OCI-LY7 (cell line): ENCODE measurements at regions not wholly inside any gene's neighbourhood (a gene's known extent, or its start where the extent isn't known, plus 50 kb on each side); places are given as distances from the start of the nearest gene placed in this dataset.

ENCODE experiments used
- BruUV-seq: library from RNA; stranded (reverse); fragments of 400-500 nt; replicated peaks from 2 replicates; lab custom pipeline; 2021; lab: Mats Ljungman, UMichigan
- CTCF ChIA-PET: fragments of 300-600 bp; sonication (Branson Sonifier 250); formaldehyde crosslinking; loops from one replicate; lab custom pipeline; 2022; ENCODE audit warnings: antibody characterized with exemption; ENCODE audit not compliant: unreplicated experiment; lab: Charles Lee
- POLR2A ChIA-PET: fragments of 300-600 bp; sonication (Branson Sonifier 250); formaldehyde crosslinking; loops from one replicate; lab custom pipeline; 2022; ENCODE audit warnings: antibody characterized with exemption; lab: Charles Lee
- DNase-seq: peaks from one replicate; pipeline ENCODE4 v3.0.0-alpha.2; 2015; ENCODE audit warnings: low spot score
- H2AFZ ChIP-seq: fragments of 200-600 bp; sonication (generic), shearing (Covaris generic); 2 replicates; pipeline ENCODE4 v1.6.1; 2014; ENCODE audit warnings: mild to moderate bottlenecking, antibody characterized with exemption, low read length, moderate library complexity
- H3K27ac ChIP-seq: fragments of 200-600 bp; sonication (generic); 2 replicates; pipeline ENCODE4 v1.5.1; 2014; ENCODE audit warnings: mixed run types, low read depth, mild to moderate bottlenecking, moderate library complexity, low read length, inconsistent platforms; ENCODE audit not compliant: poor library complexity, severe bottlenecking
- H3K36me3 ChIP-seq: fragments of 200-600 bp; sonication (generic); 2 replicates; pipeline ENCODE4 v1.6.1; 2014; ENCODE audit warnings: mild to moderate bottlenecking, antibody characterized with exemption, low read length, moderate library complexity, mixed read lengths; ENCODE audit not compliant: insufficient read depth
- H3K4me1 ChIP-seq: fragments of 200-600 bp; sonication (generic); 2 replicates; pipeline ENCODE4 v1.5.1; 2014; ENCODE audit warnings: mild to moderate bottlenecking, low read length; ENCODE audit not compliant: insufficient read depth, poor library complexity, severe bottlenecking
- H3K4me2 ChIP-seq: fragments of 200-600 bp; sonication (generic); 2 replicates; pipeline ENCODE4 v1.6.1; 2014; ENCODE audit warnings: mild to moderate bottlenecking, low read length
- H3K4me3 ChIP-seq: fragments of 200-600 bp; sonication (generic); 2 replicates; pipeline ENCODE4 v1.5.1; 2014; ENCODE audit warnings: mild to moderate bottlenecking, low read depth, low read length; ENCODE audit not compliant: poor library complexity, severe bottlenecking
- H3K79me2 ChIP-seq: fragments of 200-600 bp; sonication (generic); 2 replicates; pipeline ENCODE4 v1.6.1; 2016; ENCODE audit warnings: low read depth, mild to moderate bottlenecking, low read length, moderate library complexity, mixed read lengths; ENCODE audit not compliant: insufficient read depth
- H3K9me2 ChIP-seq: fragments of 200-600 bp; sonication (generic); 2 replicates; pipeline ENCODE4 v1.6.1; 2016; ENCODE audit warnings: mild to moderate bottlenecking, low read length, mixed read lengths; ENCODE audit not compliant: insufficient read depth
- H3K9me3 ChIP-seq: fragments of 200-600 bp; sonication (generic); 2 replicates; pipeline ENCODE4 v1.6.1; 2014; ENCODE audit warnings: mild to moderate bottlenecking, mixed run types, low read length, mixed read lengths
- H4K20me1 ChIP-seq: fragments of 200-600 bp; sonication (generic); 2 replicates; pipeline ENCODE4 v1.6.1; 2014; ENCODE audit warnings: mild to moderate bottlenecking, antibody characterized with exemption, low read length, moderate library complexity, mixed read lengths; ENCODE audit not compliant: insufficient read depth
- EZH2phosphoT487 ChIP-seq: fragments of 200-600 bp; sonication (generic); IDR thresholded peaks from 2 replicates; pipeline ENCODE4 v1.6.1; 2018; ENCODE audit warnings: low read depth, borderline replicate concordance, mild to moderate bottlenecking, mixed run types, antibody characterized with exemption, low read length, moderate library complexity, mixed read lengths
- intact Hi-C: fragments of 100-400 bp; cut with micrococcal nuclease; formaldehyde crosslinking; loops from one replicate; pipeline ENCODE4 v1.10.0; 2022; ENCODE audit not compliant: unreplicated experiment
- TF ChIP-seq, protein P1 (sequence below): fragments of 200-600 bp; sonication (generic); conservative IDR thresholded peaks from 2 replicates; pipeline ENCODE4 v1.5.1; 2014; ENCODE audit warnings: mild to moderate bottlenecking, antibody characterized with exemption, low read length, moderate library complexity, mixed read lengths

DNA sequence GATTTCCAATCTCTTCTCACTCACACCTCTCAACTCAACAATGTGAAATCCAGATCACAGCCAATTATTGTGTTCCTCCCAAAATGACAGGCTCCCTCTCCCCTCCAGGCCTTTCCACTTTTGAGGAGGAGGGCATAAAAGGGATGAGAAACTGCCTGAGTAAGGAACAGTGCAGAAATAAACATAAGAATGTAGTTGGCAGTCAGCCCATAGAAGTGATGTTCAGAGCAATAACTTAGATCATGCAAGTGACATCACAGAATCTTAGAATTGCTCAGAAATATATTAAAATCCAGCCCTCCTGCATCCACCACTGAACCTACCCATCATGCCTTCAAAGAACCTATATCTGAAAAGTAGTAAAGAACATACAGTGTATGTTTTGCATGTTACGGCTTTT, 299.4 kb upstream of the GADL1 start:
- no peaks in the 10 kb centered on the region for H3K4me1 ChIP-seq
- no peak for TF ChIP-seq EZH2phosphoT487
- TF ChIP-seq, protein P1, sequence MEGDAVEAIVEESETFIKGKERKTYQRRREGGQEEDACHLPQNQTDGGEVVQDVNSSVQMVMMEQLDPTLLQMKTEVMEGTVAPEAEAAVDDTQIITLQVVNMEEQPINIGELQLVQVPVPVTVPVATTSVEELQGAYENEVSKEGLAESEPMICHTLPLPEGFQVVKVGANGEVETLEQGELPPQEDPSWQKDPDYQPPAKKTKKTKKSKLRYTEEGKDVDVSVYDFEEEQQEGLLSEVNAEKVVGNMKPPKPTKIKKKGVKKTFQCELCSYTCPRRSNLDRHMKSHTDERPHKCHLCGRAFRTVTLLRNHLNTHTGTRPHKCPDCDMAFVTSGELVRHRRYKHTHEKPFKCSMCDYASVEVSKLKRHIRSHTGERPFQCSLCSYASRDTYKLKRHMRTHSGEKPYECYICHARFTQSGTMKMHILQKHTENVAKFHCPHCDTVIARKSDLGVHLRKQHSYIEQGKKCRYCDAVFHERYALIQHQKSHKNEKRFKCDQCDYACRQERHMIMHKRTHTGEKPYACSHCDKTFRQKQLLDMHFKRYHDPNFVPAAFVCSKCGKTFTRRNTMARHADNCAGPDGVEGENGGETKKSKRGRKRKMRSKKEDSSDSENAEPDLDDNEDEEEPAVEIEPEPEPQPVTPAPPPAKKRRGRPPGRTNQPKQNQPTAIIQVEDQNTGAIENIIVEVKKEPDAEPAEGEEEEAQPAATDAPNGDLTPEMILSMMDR = no peak
- H2AFZ ChIP-seq = no peak overlapping the region
- no peaks in the 10 kb centered on the region for H3K9me3 ChIP-seq
- no peaks in the 10 kb centered on the region for H4K20me1 ChIP-seq
- BruUV-seq = no TSS peak
- intact Hi-C loops = no loop called here
- POLR2A ChIA-PET = interaction anchor here (1.4 kb wide), 1 partner anchor 9 kb away, joined by 5 read pairs; no protein-coding TSS in a partner anchor
- H3K9me2 ChIP-seq = no peaks in the 10 kb centered on the region
- no peak for DNase-seq
- CTCF ChIA-PET = no interaction called here
- no peak overlapping the region for H3K27ac ChIP-seq
- no peak overlapping the region for H3K4me3 ChIP-seq
- no peaks in the 10 kb centered on the region for H3K36me3 ChIP-seq
- no peak overlapping the region for H3K4me2 ChIP-seq
- no peaks in the 10 kb centered on the region for H3K79me2 ChIP-seq

DNA sequence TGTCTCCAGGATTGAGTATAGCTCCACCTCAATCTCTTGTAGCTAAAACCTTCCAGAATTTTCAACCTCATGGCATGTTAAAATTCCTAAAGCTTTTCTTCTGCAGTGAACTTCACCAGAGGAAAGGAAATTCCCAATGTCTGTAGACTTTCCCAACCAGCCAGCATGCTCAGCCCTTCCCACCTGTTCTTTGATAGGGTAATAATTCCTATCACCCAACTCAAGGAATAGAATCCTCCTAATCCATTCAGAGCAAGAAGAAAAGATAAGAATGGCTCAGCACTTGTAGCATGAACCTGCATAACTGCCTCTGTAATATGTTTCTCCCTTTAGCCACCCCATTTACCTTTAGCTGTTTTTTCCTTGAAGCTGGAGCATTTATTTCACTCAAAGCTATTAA, 301.8 kb upstream of the GADL1 start:
- POLR2A ChIA-PET = interaction anchor here (0.8 kb wide), 1 partner anchor 11 kb away, joined by 3 read pairs; no protein-coding TSS in a partner anchor

DNA sequence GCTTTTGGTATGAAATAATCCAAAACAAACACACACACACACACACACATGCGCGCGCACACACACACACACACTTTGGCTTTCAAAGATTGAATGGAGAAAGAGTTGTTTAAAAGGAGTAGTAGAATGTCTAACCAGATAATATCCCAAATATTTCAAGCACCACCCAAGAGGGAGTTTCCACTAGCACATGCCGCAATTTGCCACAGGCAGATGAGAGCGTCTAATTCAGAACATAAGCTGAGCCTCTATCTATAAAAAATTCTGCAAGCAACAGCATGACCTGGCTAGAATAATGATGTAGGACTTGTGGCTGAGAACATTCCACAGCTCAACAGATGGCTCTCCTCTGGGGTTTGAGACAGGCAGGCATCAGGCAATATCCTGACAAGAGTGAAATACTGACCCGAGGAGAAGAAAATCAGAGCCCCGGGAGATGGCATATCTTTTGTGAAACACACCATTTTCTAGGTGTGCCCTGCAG, 302.5 kb upstream of the GADL1 start:
- Histone ChIP-seq H4K20me1 (no peaks in the 10 kb centered on the region), H3K4me1 (no peaks in the 10 kb centered on the region), H3K4me3 (no peak overlapping the region), H3K79me2 (no peaks in the 10 kb centered on the region), H2AFZ (no peak overlapping the region), H3K4me2 (no peak overlapping the region), H3K9me2 (no peaks in the 10 kb centered on the region), H3K36me3 (no peaks in the 10 kb centered on the region), H3K9me3 (no peaks in the 10 kb centered on the region), H3K27ac (no peak overlapping the region)
- CTCF ChIA-PET = no interaction called here
- DNase-seq = no peak
- BruUV-seq = no TSS peak
- TF ChIP-seq, protein P1 = no peak
- TF ChIP-seq EZH2phosphoT487 = no peak
- intact Hi-C loops = no loop called here
- POLR2A ChIA-PET = interaction anchor here (0.5 to 1.0 kb wide), 3 partner anchors 29 to 1527 kb away, joined by 3 to 6 read pairs (median 3); no protein-coding TSS in a partner anchor

More for the DNA sequence above, 301.8 kb upstream of the GADL1 start:
- BruUV-seq = no TSS peak
- Histone ChIP-seq H3K9me3 (no peaks in the 10 kb centered on the region), H3K4me3 (no peak overlapping the region), H2AFZ (no peak overlapping the region), H3K36me3 (no peaks in the 10 kb centered on the region), H4K20me1 (no peaks in the 10 kb centered on the region), H3K27ac (no peak overlapping the region), H3K9me2 (no peaks in the 10 kb centered on the region), H3K4me2 (no peak overlapping the region), H3K79me2 (no peaks in the 10 kb centered on the region), H3K4me1 (no peaks in the 10 kb centered on the region)
- CTCF ChIA-PET = no interaction called here
- DNase-seq = no peak
- intact Hi-C loops = no loop called here
- TF ChIP-seq, protein P1 = no peak
